DMS153 (cell line): ENCODE measurements at regions not wholly inside any gene's neighbourhood (a gene's known extent, or its start where the extent isn't known, plus 50 kb on each side); places are given as distances from the start of the nearest gene placed in this dataset.
"Not testable (repeated sequence)": the region's sequence is repeated elsewhere in the genome, so short reads cannot be mapped to it uniquely, and the experiment has no call there.

ENCODE experiments used
- DNase-seq: peaks from one replicate; lab custom pipeline; 2025; lab: John Stamatoyannopoulos, UW

- DNase-seq, result no peak
Observed at GRCh38 chr12:107826276-107826675, 51.8 kb downstream of the ASCL4 start.

GRCh38 chr12:107829271-107829670 is 54.8 kb downstream of the ASCL4 start:
- no peak for DNase-seq

- DNase-seq, result no peak
Observed at GRCh38 chr12:107832441-107832840, 57.9 kb downstream of the ASCL4 start.

- no peak for DNase-seq
Observed at GRCh38 chr12:107840186-107840585, 65.7 kb downstream of the ASCL4 start.

GRCh38 chr12:107843351-107844311 is 69.1 kb downstream of the ASCL4 start:
- DNase-seq, result no peak

GRCh38 chr12:107844312-107844921 is 69.9 kb downstream of the ASCL4 start:
- DNase-seq, result no peak

GRCh38 chr12:107845226-107845979 is 70.9 kb downstream of the ASCL4 start:
- DNase-seq, result no peak

GRCh38 chr12:107845980-107846659 is 71.6 kb downstream of the ASCL4 start:
- DNase-seq, result no peak

GRCh38 chr12:107847430-107847829 is 72.9 kb downstream of the ASCL4 start:
- DNase-seq, result no peak

- no peak for DNase-seq
Observed at GRCh38 chr12:107847830-107848229, 73.3 kb downstream of the ASCL4 start.

GRCh38 chr12:107853479-107853878 is 79.0 kb downstream of the ASCL4 start:
- DNase-seq, result no peak

- no peak for DNase-seq
Observed at GRCh38 chr12:107855471-107855870, 81.0 kb downstream of the ASCL4 start.

- DNase-seq, result no peak
Observed at GRCh38 chr12:107856096-107856495, 81.6 kb downstream of the ASCL4 start.

- no peak for DNase-seq
Observed at GRCh38 chr12:107857191-107857590, 82.7 kb downstream of the ASCL4 start.

GRCh38 chr12:107859367-107859766 is 84.9 kb downstream of the ASCL4 start:
- DNase-seq, result no peak

GRCh38 chr12:107864235-107864634 is 89.7 kb downstream of the ASCL4 start:
- DNase-seq, result no peak

GRCh38 chr12:107864727-107865126 is 90.2 kb downstream of the ASCL4 start:
- DNase-seq, result not testable (repeated sequence)

- no peak for DNase-seq
Observed at GRCh38 chr12:107873223-107873622, 98.7 kb downstream of the ASCL4 start.

GRCh38 chr12:107875786-107876185 is 101.3 kb downstream of the ASCL4 start:
- DNase-seq, result no peak

GRCh38 chr12:107884769-107885694 is 110.5 kb downstream of the ASCL4 start:
- DNase-seq, result peak; percentile 34

- DNase-seq, result no peak
Observed at GRCh38 chr12:107888789-107889188, 114.3 kb downstream of the ASCL4 start.
